Neuronal stem cell (in vitro differentiated cells): ENCODE measurements at regions not wholly inside any gene's neighbourhood (a gene's known extent, or its start where the extent isn't known, plus 50 kb on each side); places are given as distances from the start of the nearest gene placed in this dataset.

Source experiments
- DNase-seq: peaks from one replicate; pipeline ENCODE4 v3.0.0-alpha.2; 2013; ENCODE audit warnings: low spot score
- H2AFZ ChIP-seq: one replicate; pipeline ENCODE4 v1.6.1; 2013; ENCODE audit warnings: mild to moderate bottlenecking, low read length, inconsistent platforms
- H2AK5ac ChIP-seq: 2 replicates; pipeline ENCODE4 v1.6.1; 2013; ENCODE audit warnings: low read depth, mild to moderate bottlenecking, inconsistent platforms, low read length, moderate library complexity, mixed read lengths
- H2BK120ac ChIP-seq: 2 replicates; pipeline ENCODE4 v1.6.1; 2013; ENCODE audit warnings: low read depth, mild to moderate bottlenecking, inconsistent platforms, low read length, moderate library complexity, mixed read lengths
- H2BK12ac ChIP-seq: one replicate; pipeline ENCODE4 v1.6.1; 2013; ENCODE audit warnings: low read length, inconsistent platforms
- H2BK15ac ChIP-seq: 2 replicates; pipeline ENCODE4 v1.6.1; 2013; ENCODE audit warnings: mild to moderate bottlenecking, low read length, inconsistent platforms, mixed read lengths
- H2BK5ac ChIP-seq: one replicate; pipeline ENCODE4 v1.6.1; 2013; ENCODE audit warnings: inconsistent platforms, mild to moderate bottlenecking, low read length, moderate library complexity
- H3K14ac ChIP-seq: one replicate; pipeline ENCODE4 v1.6.1; 2013; ENCODE audit warnings: low read length, inconsistent platforms
- H3K18ac ChIP-seq: 2 replicates; pipeline ENCODE4 v1.6.1; 2013; ENCODE audit warnings: low read length, inconsistent platforms
- H3K23ac ChIP-seq: 2 replicates; pipeline ENCODE4 v1.6.1; 2013; ENCODE audit warnings: low read depth, mild to moderate bottlenecking, mixed read lengths, low read length, inconsistent platforms; ENCODE audit not compliant: poor library complexity
- H3K27ac ChIP-seq: replicated peaks from 3 replicates; pipeline ENCODE4 v1.5.1; 2013; ENCODE audit warnings: low read length, inconsistent platforms
- H3K27me3 ChIP-seq, 3 experiments: 2 replicates each; pipeline ENCODE4 v1.6.1; 2013; ENCODE audit warnings: low read length in 3 of 3, mild to moderate bottlenecking in 2 of 3, inconsistent platforms in 1 of 3, low read depth in 1 of 3, mixed read lengths in 1 of 3, moderate library complexity in 1 of 3; ENCODE audit not compliant: control insufficient read depth in 3 of 3, insufficient read depth in 3 of 3
- H3K36me3 ChIP-seq, 2 donors: replicated peaks in 1 of 2; 2 replicates each; pipeline ENCODE4 v1.6.1; 2013; ENCODE audit warnings: low read length in 2 of 2; ENCODE audit not compliant: control insufficient read depth in 2 of 2, insufficient read depth in 2 of 2
- H3K4ac ChIP-seq: 2 replicates; pipeline ENCODE4 v1.6.1; 2013; ENCODE audit warnings: inconsistent platforms, mild to moderate bottlenecking, low read length, moderate library complexity
- H3K4me1 ChIP-seq, 2 donors: 1 replicate in 1 of 2; 2 replicates in 1 of 2; pipeline ENCODE4 v1.6.1; 2013; ENCODE audit warnings: low read length in 2 of 2, low read depth in 1 of 2; ENCODE audit not compliant: control insufficient read depth in 2 of 2, insufficient read depth in 1 of 2
- H3K4me2 ChIP-seq: one replicate; pipeline ENCODE4 v1.6.1; 2013; ENCODE audit warnings: mild to moderate bottlenecking, low read length, inconsistent platforms; ENCODE audit not compliant: insufficient read depth, poor library complexity, severe bottlenecking
- H3K4me3 ChIP-seq, 2 donors: 2 replicates each; pipeline ENCODE4 v1.5.1; 2013; ENCODE audit warnings: low read length in 2 of 2, mild to moderate bottlenecking in 2 of 2, inconsistent platforms in 1 of 2, moderate library complexity in 1 of 2
- H3K79me1 ChIP-seq: one replicate; pipeline ENCODE4 v1.6.1; 2013; ENCODE audit warnings: low read depth, mild to moderate bottlenecking, inconsistent platforms, low read length, moderate library complexity
- H3K9ac ChIP-seq: one replicate; pipeline ENCODE4 v1.6.1; 2013; ENCODE audit warnings: mild to moderate bottlenecking, low read depth, low read length, inconsistent platforms; ENCODE audit not compliant: poor library complexity
- H3K9me3 ChIP-seq, 2 donors: replicated peaks in 1 of 2; 2 replicates each; pipeline versions ENCODE3 to v1.6.1; 2013; ENCODE audit warnings: low read length in 2 of 2, mild to moderate bottlenecking in 2 of 2, inconsistent platforms in 1 of 2, low read depth in 1 of 2, mixed read lengths in 1 of 2, moderate library complexity in 1 of 2; ENCODE audit not compliant: control insufficient read depth in 2 of 2, insufficient read depth in 1 of 2
- H4K8ac ChIP-seq: one replicate; pipeline ENCODE4 v1.6.1; 2013; ENCODE audit warnings: low read depth, mild to moderate bottlenecking, inconsistent platforms, low read length, moderate library complexity
- H4K91ac ChIP-seq: one replicate; pipeline ENCODE4 v1.6.1; 2013; ENCODE audit warnings: low read length, low read depth, mild to moderate bottlenecking, inconsistent platforms; ENCODE audit not compliant: poor library complexity
- WGBS, 2 donors: extraction: QIAGEN DNeasy Blood & Tissue Kit; methylation state at CpG; one replicate each; pipeline ENCODE4 v1.1.7; 2013; ENCODE audit warnings: missing lambda C conversion rate in 2 of 2, mixed read lengths in 1 of 2; ENCODE audit not compliant: insufficient read length in 2 of 2, insufficient replicate concordance in 1 of 2; ENCODE audit errors: extremely low coverage in 2 of 2; 5-methylcytosine and 5-hydroxymethylcytosine counted together

- Histone ChIP-seq H3K4me1 (no peaks in the 10 kb centered on the region), H3K4ac (no peak overlapping the region), H3K4me3 (no peak overlapping the region), H3K27me3 (peaks cover 0 to 17% (median 0%) of the 10 kb centered on the region in 3 experiments), H3K4me2 (no peak overlapping the region), H3K79me1 (no peaks in the 10 kb centered on the region), H2AK5ac (no peak overlapping the region), H2BK12ac (no peak overlapping the region), H3K9me3 (no peaks in the 10 kb centered on the region), H3K14ac (no peak overlapping the region), H4K8ac (no peak overlapping the region), H3K9ac (no peak overlapping the region), H2BK5ac (no peak overlapping the region), H4K91ac (no peak overlapping the region), H2AFZ (no peak overlapping the region), H3K18ac (no peak overlapping the region), H3K23ac (no peak overlapping the region), H2BK120ac (no peak overlapping the region), H3K36me3 (no peaks in the 10 kb centered on the region), H3K27ac (no peak overlapping the region), H2BK15ac (no peak overlapping the region)
- no peak for DNase-seq
Measured at GRCh38 chrX:69256291-69256565, 91.0 kb upstream of the PJA1 start.

- Histone ChIP-seq H2AFZ (no peak overlapping the region), H3K18ac (no peak overlapping the region), H4K8ac (no peak overlapping the region), H2BK120ac (no peak overlapping the region), H3K4me3 (no peak overlapping the region), H2AK5ac (no peak overlapping the region), H3K79me1 (no peaks in the 10 kb centered on the region), H3K9ac (no peak overlapping the region), H3K23ac (no peak overlapping the region), H3K9me3 (no peaks in the 10 kb centered on the region), H3K36me3 (no peaks in the 10 kb centered on the region), H3K27ac (no peak overlapping the region), H3K4me2 (no peak overlapping the region), H3K4me1 (no peaks in the 10 kb centered on the region), H2BK12ac (no peak overlapping the region), H2BK15ac (no peak overlapping the region), H2BK5ac (no peak overlapping the region), H3K14ac (no peak overlapping the region), H3K4ac (no peak overlapping the region), H4K91ac (no peak overlapping the region), H3K27me3 (peaks cover 0 to 17% (median 0%) of the 10 kb centered on the region in 3 experiments)
- DNase-seq = no peak
- WGBS, 2 donors = no CpG with 5 or more reads among the region's 11 CpGs
Measured at GRCh38 chrX:69255441-69256290, 90.4 kb upstream of the PJA1 start.

GRCh38 chrX:69253821-69254220 is 88.6 kb upstream of the PJA1 start:
- no peak overlapping the region for H2BK15ac ChIP-seq
- no peaks in the 10 kb centered on the region for H3K4me1 ChIP-seq
- no peak overlapping the region for H3K18ac ChIP-seq
- no peak overlapping the region for H3K4me2 ChIP-seq
- no peak overlapping the region for H3K27ac ChIP-seq
- no peak overlapping the region for H3K14ac ChIP-seq
- H3K23ac ChIP-seq = no peak overlapping the region
- H3K36me3 ChIP-seq = no peaks in the 10 kb centered on the region
- H3K4ac ChIP-seq = no peak overlapping the region
- H3K9ac ChIP-seq = no peak overlapping the region
- H3K27me3 ChIP-seq = peaks cover 0 to 2% (median 0%) of the 10 kb centered on the region in 3 experiments
- no peak overlapping the region for H4K91ac ChIP-seq
- H2BK5ac ChIP-seq = no peak overlapping the region
- no peak for DNase-seq
- no peak overlapping the region for H2AK5ac ChIP-seq
- no peaks in the 10 kb centered on the region for H3K9me3 ChIP-seq
- H3K4me3 ChIP-seq = no peak overlapping the region
- H4K8ac ChIP-seq = no peak overlapping the region
- no peak overlapping the region for H2AFZ ChIP-seq
- H2BK120ac ChIP-seq = no peak overlapping the region
- no peaks in the 10 kb centered on the region for H3K79me1 ChIP-seq
- WGBS, 2 donors = no CpG with 5 or more reads among the region's 1 CpG
- H2BK12ac ChIP-seq = no peak overlapping the region

GRCh38 chrX:69243276-69243675 is 78.0 kb upstream of the PJA1 start:
- H4K91ac ChIP-seq = no peak overlapping the region
- H3K9me3 ChIP-seq = no peaks in the 10 kb centered on the region
- no peak overlapping the region for H3K18ac ChIP-seq
- no peak overlapping the region for H2BK15ac ChIP-seq
- peaks cover 0 to 18% (median 0%) of the 10 kb centered on the region in 3 experiments for H3K27me3 ChIP-seq
- H3K4me3 ChIP-seq = no peak overlapping the region
- no peaks in the 10 kb centered on the region for H3K79me1 ChIP-seq
- no peak overlapping the region for H3K4me2 ChIP-seq
- no peak overlapping the region for H3K27ac ChIP-seq
- H3K36me3 ChIP-seq = no peaks in the 10 kb centered on the region
- H2AFZ ChIP-seq = no peak overlapping the region
- H3K14ac ChIP-seq = no peak overlapping the region
- H2AK5ac ChIP-seq = no peak overlapping the region
- H3K23ac ChIP-seq = no peak overlapping the region
- no peak overlapping the region for H3K9ac ChIP-seq
- no peak overlapping the region for H4K8ac ChIP-seq
- no peak for DNase-seq
- no peak overlapping the region for H2BK12ac ChIP-seq
- no peaks in the 10 kb centered on the region for H3K4me1 ChIP-seq
- H2BK5ac ChIP-seq = no peak overlapping the region
- no peak overlapping the region for H3K4ac ChIP-seq
- no peak overlapping the region for H2BK120ac ChIP-seq
- no CpG with 5 or more reads among the region's 4 CpGs for WGBS, 2 donors
